ENCODE measurements at regions not wholly inside any gene's neighbourhood (a gene's known extent, or its start where the extent isn't known, plus 50 kb on each side); places are given as distances from the start of the nearest gene placed in this dataset.

DNA sequence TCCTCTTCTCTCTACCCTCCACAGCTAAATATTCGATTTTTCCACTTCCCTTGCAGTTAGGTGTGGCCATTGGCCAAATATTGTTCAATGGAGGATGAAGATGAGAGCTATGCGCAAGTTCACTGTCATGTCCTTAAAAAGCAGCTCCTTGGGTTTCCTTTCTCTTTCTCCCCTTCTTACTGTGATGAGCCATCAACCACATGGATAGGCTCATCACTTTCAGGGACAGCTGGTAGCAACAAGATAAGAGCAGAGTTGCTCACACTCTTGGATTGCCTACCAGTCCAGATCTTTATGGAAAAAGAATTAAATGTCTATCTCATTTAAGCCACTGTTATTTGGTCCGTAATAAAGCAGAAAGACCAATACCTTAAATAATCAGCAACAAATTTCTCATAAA is 377.0 kb downstream of the DDX10 start:
- no peaks in the 10 kb centered on the region for H3K27me3 ChIP-seq
- no peaks in the 10 kb centered on the region for H3K36me3 ChIP-seq
- intact Hi-C loops (cut with DNase I), result no loop called here

DNA sequence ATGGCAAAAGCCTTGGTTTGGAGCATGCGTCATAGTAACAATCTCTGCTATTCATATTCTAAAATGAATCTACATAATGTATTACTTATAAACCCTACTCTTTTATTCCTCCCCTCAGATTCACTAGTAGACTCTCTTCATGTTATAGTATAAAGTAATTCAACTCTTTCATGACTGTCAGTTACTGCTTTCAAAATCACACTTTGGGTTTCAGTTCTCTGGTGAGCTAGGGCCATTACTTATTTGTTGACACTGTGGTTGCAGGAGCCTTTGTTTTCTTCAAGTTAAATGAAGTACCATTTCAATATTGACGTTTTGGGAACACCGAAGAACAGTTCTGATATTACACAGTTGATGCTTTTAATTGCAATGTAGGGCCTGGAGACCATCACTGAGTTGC is 378.4 kb downstream of the DDX10 start:
- DNase-seq (ENCODE audit: low spot score in 2 of 2), result no peak
- intact Hi-C loops (cut with DNase I), result no loop called here
- Histone ChIP-seq H3K9me3 (no peaks in the 10 kb centered on the region), H3K27ac (no peak overlapping the region), H3K4me1 (peaks cover 0 to 5% of the 10 kb centered on the region in 2 donors), H3K27me3 (no peaks in the 10 kb centered on the region), H3K36me3 (no peaks in the 10 kb centered on the region), H3K4me3 (no peak overlapping the region)
- TF ChIP-seq, protein P1, sequence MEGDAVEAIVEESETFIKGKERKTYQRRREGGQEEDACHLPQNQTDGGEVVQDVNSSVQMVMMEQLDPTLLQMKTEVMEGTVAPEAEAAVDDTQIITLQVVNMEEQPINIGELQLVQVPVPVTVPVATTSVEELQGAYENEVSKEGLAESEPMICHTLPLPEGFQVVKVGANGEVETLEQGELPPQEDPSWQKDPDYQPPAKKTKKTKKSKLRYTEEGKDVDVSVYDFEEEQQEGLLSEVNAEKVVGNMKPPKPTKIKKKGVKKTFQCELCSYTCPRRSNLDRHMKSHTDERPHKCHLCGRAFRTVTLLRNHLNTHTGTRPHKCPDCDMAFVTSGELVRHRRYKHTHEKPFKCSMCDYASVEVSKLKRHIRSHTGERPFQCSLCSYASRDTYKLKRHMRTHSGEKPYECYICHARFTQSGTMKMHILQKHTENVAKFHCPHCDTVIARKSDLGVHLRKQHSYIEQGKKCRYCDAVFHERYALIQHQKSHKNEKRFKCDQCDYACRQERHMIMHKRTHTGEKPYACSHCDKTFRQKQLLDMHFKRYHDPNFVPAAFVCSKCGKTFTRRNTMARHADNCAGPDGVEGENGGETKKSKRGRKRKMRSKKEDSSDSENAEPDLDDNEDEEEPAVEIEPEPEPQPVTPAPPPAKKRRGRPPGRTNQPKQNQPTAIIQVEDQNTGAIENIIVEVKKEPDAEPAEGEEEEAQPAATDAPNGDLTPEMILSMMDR (IDR thresholded peaks at IDR 0.05), result no peak

More for the DNA sequence above, 377.0 kb downstream of the DDX10 start:
- no peak overlapping the region for H3K4me3 ChIP-seq
- peaks cover 0 to 5% of the 10 kb centered on the region in 2 donors for H3K4me1 ChIP-seq
- H3K9me3 ChIP-seq, result no peaks in the 10 kb centered on the region
- H3K27ac ChIP-seq, result no peak overlapping the region
- DNase-seq (ENCODE audit: low spot score in 2 of 2), result no peak
- TF ChIP-seq, protein P1 (IDR thresholded peaks at IDR 0.05), result no peak

DNA sequence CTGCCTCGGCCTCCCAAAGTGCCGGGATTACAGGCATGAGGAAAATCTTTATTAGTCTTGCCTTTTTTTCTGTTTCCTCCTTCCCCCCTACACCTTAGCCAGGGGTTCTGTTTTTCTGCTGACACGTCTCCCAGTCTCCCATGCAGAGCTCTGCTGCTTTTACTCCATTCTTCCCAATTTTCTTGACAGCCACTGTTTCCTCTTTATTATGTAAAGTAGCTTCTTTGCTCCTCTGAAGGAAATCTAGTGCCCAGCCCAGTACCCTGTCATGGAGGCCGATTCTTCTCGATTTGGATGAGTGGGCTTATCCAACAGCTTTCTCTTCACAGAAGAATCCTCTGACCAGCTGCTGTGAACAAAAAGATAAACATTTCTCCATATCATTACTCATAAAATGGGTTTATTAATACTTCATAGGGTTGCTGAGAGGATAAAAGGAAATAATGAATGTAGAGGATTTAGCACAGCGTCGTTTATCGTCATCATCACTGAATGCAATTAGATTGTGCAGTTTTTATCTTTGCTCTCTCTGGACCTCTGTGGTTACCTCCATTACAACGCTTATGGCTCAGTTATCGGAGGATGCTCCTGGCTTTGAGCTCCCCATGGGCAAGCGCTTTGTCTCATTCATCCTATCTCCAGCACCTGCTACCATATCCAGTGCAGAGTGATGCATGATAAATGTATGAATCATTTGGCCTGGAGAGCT is 375.6 kb upstream of the C11orf87 start:
- TF ChIP-seq, protein P1 (IDR thresholded peaks at IDR 0.05), result no peak
- no peaks in the 10 kb centered on the region for H3K9me3 ChIP-seq
- no peak overlapping the region for H3K4me3 ChIP-seq
- no peaks in the 10 kb centered on the region for H3K36me3 ChIP-seq
- no peak for DNase-seq (ENCODE audit: low spot score in 2 of 2)
- no peaks in the 10 kb centered on the region for H3K27me3 ChIP-seq
- no peak overlapping the region for H3K27ac ChIP-seq
- H3K4me1 ChIP-seq, result no peaks in the 10 kb centered on the region
- intact Hi-C loops (cut with DNase I), result no loop called here

DNA sequence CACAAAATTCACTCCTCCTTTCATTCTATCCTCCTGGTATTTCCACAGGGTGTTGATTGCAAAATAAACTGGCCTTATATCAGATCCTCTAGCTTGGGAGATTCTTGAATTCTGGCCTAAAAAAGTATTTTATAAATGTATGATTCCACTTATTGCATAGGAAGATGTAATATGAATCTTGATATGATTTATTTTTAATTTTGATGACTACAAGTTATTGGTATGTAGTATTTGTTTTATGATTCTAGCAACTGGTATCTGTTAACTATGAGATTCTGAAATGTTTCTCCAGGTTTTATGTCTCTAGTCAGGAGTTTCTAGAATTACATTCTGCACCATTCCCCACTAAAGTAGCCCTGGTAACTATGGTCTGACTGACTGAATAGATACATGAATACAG is 373.9 kb upstream of the C11orf87 start:
- Histone ChIP-seq H3K27ac (no peak overlapping the region), H3K36me3 (no peaks in the 10 kb centered on the region), H3K4me3 (no peak overlapping the region), H3K9me3 (no peaks in the 10 kb centered on the region), H3K4me1 (no peaks in the 10 kb centered on the region), H3K27me3 (no peaks in the 10 kb centered on the region)
- intact Hi-C loops (cut with DNase I), result no loop called here
- TF ChIP-seq, protein P1 (IDR thresholded peaks at IDR 0.05), result no peak
- no peak for DNase-seq (ENCODE audit: low spot score in 2 of 2)

DNA sequence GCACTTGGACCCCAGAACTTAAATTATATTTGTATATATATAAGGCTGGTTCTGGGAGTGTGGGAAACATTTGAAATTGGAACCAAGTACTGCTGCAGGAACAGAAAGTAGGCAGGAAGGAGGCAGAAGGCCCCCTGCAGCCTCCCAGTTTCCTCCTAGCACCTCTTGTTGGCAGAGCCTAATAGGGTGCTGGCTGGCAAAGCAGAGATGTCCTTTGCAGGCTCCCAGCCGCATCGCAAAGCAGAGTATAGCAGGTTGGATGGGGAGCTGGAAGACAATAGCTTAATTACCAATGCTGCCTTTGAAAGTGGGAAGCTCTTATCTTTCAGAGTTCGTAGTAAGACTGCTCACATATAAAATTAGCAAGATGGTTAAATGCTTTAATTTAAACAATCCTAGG is 370.8 kb upstream of the C11orf87 start:
- no peak overlapping the region for H3K27ac ChIP-seq
- H3K4me3 ChIP-seq, result no peak overlapping the region
- H3K36me3 ChIP-seq, result no peaks in the 10 kb centered on the region
- no peaks in the 10 kb centered on the region for H3K9me3 ChIP-seq
- intact Hi-C loops (cut with DNase I), result no loop called here
- no peaks in the 10 kb centered on the region for H3K4me1 ChIP-seq
- TF ChIP-seq, protein P1 (IDR thresholded peaks at IDR 0.05), result no peak
- H3K27me3 ChIP-seq, result no peaks in the 10 kb centered on the region
- DNase-seq (ENCODE audit: low spot score in 2 of 2), result no peak

DNA sequence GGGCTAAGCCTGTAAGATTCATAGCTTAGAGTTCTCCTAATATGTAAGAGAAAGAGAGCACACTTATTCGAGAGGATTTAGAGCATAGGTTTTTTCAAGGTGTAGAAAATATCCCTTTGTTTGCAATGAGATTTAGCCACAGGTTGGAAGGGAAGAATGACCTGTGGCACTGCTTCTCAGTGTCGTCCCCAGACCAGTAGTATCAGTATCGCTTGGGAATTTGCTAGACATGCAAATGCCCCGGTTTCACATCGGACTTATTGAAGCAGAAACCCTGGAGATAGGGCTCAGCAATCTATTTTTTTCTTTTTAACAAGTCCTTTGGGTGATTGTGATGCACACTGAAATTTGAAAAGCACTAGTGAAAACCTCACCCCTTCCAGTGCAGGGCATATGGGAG is 362.6 kb upstream of the C11orf87 start:
- TF ChIP-seq, protein P1 (IDR thresholded peaks at IDR 0.05), result no peak
- H3K27ac ChIP-seq, result no peak overlapping the region
- no peak overlapping the region for H3K4me3 ChIP-seq
- no peaks in the 10 kb centered on the region for H3K9me3 ChIP-seq
- no peak for DNase-seq (ENCODE audit: low spot score in 2 of 2)
- intact Hi-C loops (cut with DNase I), result no loop called here
- no peaks in the 10 kb centered on the region for H3K36me3 ChIP-seq
- no peaks in the 10 kb centered on the region for H3K27me3 ChIP-seq
- H3K4me1 ChIP-seq, result no peaks in the 10 kb centered on the region
